ENCODE measurements at regions not wholly inside any gene's neighbourhood (a gene's known extent, or its start where the extent isn't known, plus 50 kb on each side); places are given as distances from the start of the nearest gene placed in this dataset.

DNA sequence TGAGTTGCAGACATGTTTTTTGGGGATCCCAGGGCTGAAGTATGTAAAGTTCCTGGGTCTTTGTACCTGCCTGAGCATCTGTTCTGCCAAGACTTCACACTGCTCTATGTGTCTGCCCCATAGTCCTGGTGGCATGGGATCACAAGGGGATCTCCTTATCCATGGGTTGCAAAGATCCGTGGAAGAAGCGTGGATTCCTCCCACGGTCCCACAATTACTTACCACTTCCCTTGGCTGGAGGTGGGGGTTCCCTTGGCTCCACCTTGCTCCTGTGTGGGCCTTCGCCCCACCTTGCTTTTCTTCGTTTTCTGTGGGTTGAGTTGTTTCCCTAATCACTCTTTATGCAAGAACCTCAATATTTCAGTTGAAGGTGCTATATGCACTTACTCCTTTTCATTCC, 157.4 kb upstream of the CHORDC1 start:
- TF ChIP-seq CTCF (IDR thresholded peaks at IDR 0.05) (no peak), POLR2A (IDR thresholded peaks at IDR 0.05; ENCODE audit: low read depth) (no peak)
